ENCODE measurements at regions not wholly inside any gene's neighbourhood (a gene's known extent, or its start where the extent isn't known, plus 50 kb on each side); places are given as distances from the start of the nearest gene placed in this dataset.

GRCh38 chr4:1508161-1509160, 102.2 kb upstream of the NKX1-1 start:
- no peak for DNase-seq

DNA sequence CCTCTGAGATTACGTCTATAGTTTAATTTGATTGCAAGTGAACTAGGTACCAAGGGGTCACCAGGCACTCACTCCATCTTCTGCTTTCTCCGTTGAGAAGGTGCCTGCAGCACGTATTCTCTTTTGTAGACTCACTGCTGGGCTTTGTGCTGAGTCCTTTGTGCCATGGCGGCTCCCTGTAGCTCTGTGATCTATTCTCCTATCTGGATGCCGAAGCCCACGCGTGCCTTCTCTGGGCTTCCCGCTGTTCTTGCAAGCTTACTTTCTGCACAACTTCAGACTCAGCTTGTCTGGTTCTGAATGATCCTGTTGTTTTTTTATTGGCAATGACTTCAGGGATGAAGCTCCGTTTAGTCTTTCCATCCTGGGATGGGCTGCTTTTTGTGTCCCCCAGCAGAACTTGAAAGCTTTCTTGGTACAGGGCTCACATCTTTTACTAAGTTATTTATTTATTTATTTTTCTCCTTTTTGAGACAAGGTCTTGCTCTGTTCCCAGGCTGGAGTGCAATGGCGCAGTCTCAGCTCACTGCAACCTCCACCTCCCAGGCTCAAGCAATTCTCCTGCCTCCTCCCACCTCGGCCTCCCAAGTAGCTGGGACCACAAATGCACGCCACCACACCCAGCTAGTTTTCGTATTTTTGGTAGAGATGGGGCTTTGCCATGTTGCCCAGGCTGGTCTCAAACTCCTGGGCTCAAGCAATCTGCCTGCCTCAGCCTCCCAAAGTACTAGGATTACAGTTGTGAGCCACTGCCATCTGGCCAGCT, 100.9 kb upstream of the NKX1-1 start:
- no peak for DNase-seq

DNA sequence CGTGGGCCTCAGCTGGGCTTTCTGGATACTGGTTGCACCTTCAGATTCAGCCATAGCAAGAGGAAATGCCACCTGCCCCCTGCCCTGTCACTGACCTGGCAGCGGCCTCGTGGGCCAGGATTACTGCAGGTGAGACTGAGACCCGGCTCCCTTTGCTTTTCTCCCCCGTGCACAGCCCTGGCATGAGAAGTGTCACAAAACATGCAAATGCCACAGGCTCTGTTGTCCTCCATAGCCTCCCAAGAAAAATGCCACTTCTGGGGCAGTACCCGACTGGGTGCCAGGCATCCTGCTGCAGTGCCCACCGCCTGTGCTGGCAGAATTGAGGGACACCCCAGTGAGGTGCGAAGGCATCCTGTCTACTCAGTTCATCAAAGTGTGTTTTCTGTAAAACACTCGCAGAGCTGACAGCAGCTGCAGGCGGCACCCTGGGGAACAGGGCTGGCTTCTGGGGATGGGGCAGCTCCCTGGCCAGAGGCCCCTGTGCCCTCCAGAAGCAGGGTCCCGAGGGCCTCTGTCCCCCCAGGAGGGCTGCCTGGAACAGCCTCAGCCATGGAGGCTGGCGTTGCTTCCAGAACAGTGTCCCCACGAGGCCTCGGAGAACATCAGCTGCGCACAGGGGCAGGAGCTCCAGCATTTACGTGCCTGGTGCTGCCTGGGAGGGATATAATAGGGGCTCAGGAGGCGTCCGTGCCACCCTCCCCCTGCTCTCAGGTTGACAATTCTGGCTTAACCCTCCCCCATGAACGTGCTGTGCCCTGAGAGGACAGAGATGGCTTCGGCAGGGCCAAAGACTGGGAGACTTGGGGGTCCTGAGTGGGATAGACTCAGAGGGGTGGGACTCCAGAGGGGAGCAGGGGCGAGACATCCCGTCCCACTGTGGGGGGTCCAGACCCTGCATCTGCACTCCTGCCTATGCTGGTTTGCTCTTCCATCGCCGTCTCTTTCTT, 99.5 kb upstream of the NKX1-1 start:
- DNase-seq: no peak

DNA sequence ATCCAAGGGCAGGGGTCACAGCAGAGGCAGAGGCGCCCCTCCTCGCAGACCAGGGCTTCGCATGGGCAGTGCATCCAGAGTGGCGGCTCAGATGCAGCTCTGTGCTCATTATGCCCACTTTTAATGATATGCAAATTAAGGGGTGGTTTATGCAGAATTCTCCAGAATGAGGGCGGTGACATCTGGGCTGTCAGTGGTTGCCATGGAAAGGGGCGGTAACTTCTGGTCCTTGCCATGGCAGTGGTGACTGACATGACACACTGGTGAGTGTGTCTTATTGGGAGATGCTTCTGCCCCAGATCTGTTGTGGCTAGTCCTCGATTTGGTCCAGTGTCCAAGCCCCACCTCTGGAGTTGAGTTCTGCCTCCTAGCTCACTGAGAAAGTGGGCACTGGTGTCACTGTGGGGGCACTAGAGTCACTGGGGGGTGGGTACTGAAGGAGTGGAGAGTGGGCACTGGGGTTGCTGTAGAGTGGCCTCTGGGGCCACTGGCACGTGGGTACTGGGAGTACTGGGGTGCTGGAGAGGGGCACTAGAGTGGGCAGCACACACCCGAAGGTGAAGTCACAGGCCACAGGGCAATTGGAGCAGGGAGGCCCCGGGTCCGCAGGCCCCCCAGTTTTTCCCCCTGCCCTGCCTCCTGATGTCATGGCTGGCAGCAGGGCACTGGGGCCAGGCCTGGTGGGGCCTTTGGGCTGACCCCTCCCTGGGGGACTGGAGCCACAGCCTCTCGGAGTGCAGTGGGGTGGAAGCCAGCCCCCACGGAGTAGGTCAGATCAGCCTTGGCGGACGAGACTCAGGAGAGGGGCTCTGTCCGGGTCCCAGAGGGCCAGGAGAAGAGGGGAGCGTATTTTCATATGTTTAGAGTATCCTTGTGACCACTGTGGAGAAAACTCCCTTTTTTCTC, 98.6 kb upstream of the NKX1-1 start:
- no peak for DNase-seq

- DNase-seq: no peak
These were observed 97.6 kb upstream of the NKX1-1 start for GRCh38 chr4:1503583-1504471.

- no peak for DNase-seq
These were observed 96.7 kb upstream of the NKX1-1 start for GRCh38 chr4:1502976-1503375.

DNA sequence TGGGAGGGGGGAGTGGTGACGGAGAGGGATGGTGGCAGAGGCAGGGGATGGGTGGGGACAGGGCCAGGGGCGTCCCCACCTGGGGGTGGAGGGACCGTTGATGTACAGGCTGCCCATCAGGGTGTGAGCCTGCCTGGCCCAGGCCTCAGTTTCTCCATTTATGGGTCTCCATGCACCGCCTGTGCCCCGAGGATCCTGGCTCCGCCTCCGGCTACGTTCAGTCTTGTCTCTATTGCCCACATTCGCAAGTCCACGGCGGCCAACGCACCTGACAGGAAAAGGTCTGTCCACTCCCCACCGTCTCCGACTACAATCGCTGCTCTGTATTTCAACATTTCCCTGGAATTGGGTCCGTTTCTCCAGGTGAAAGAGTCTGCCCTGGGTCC, 96.3 kb upstream of the NKX1-1 start:
- no peak for DNase-seq

DNA sequence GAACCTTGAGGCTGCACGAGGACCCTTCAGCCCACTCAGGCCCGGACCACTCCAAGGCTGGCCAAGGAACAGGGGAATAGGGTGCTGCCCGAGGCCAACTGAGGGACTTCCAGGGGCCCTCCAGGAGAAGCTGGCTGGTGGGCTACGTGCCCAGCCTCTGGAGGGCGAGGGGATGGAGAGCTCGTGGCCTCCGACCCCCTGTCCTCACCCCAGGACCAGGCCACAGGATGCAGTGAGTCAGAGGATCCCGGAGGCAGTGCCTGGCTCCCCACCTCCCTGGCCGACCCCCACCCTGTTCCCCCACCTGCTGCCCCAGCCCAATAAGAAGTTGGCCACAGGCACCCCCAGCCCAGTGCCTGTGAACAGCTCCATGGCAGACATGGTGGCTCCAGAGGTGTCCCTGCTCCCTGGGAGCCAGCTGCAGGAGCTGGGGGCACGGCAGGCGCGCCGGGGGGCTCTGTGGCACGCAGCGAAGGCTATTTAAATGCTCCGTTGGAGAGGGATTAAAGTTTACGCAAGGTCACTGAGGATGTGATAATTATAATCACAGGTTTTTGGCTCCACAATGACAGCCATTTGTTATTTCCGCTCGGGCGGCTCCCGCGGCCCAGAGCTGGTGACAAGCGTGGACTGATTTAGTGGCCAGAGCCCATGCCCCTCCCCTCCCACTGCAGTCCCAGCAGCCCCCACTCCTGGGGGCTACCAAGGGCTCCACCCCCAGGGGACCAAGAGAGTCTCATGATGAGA, 95.7 kb upstream of the NKX1-1 start:
- no peak for DNase-seq

GRCh38 chr4:1500966-1501753, 94.9 kb upstream of the NKX1-1 start:
- no peak for DNase-seq

DNA sequence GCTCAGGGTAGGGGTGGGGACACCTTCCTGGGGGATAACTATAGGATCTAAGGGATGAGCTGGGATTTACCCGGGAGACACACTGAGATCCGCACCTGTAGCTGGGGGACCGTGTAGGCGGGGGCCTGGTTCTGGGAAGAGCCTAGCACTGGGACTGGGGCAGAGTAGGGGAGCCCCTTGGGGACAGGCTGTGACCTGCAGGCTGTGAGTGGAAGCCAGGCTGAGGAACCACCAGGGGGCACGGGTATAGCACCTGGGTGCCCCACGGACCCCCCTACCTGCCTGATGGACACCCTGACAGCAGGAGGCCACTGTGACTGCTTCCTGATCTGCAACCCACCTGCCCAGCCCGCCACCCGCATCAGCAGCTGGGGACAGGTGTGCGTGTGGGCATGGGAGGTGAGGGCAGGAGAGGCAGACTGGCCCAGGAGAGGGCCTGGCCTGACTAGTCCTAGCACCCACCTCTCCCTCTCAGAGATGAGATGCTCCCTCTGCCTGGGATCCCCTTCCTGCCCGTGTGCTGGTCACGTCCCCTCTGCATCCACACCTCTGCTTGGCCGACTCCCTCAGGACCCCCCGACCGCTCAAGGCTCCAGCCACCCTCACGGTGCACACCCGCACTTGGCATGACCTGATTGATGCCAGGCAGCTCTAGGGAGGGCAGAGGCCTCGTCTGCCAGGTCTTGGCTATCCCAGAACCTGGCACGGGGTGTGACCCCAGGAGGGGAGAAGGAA, 94.2 kb upstream of the NKX1-1 start:
- no peak for DNase-seq

DNA sequence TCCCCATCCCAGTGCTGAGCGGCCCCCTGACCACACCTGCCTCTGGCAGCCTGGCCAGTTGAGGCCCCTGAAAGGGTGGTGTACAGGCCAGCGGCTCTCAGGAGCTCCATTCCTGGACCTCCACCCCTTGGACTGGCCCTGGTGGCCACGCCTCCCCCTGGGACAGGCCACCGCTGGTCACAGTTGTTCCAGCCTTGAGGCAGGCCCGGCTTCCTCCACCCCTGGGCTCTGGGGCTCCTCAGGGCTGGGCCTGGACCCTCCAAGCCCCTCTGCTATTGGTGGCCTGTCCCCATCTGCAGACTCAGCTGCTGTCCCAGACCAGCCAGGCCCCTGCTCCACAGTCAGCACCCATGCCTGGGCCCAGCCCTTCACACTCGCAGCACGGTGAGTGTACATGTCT, 93.2 kb upstream of the NKX1-1 start:
- DNase-seq: no peak

- no peak for DNase-seq
These were observed 91.1 kb upstream of the NKX1-1 start for GRCh38 chr4:1497189-1497801.

DNA sequence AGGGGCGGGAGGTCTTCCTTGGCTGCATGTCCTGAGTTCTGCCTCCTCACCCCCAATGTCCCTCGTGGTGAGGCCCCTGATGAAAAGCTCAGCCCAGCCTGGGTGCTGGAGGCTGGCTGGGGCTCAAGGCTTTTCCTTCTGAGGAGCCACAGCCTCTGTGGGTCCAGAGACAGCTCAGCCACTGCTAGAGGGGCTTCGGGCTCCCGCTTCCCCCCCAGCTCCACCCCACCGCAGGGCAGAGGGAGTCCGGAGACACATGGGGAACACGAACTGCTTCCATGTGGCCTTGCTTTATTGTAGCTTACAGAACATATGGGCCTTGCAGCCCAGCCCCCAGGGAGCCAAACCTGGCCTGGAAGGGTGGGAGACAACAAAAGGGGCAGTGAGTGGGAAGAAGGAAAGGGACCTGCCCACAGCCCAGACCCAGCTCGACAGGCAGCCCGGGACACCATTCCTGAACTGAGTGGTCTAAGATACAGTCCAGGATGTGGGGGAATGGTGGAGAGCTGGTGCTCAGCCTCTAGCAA, 89.9 kb upstream of the NKX1-1 start:
- no peak for DNase-seq

DNA sequence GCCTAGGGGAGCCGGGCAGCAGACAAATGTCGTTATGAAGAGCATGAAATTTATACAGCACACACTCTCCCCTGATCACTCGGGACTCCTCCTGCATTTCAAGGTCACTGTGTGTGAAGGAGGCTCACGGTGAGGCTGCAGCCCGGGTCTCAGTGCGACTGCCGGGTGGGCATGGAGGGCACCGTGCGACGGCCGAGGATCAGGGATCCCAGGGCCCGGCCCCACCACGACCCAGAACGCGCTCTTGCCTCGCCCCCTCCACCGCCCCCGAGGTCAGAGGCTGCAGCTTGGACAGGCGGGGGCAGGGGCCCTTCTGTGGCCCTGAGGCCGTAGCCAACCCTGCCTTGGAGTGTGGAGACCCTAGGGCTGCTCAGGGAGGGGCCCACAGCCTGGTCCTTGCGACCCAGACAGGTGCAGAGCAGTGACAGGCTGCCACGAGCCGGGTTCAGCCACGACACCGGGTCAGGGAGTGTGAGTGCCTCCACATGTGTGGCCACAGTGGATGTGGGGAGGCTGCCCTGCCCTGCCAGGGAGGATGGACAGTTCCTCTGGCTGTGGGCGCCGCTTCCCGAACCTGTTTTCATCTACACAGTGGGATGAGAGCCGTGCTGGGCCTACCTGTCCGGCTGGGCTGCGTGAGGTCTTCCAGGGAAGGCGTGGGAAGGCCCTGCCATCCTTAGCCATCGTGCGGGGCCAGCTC, 89.3 kb upstream of the NKX1-1 start:
- no peak for DNase-seq

DNA sequence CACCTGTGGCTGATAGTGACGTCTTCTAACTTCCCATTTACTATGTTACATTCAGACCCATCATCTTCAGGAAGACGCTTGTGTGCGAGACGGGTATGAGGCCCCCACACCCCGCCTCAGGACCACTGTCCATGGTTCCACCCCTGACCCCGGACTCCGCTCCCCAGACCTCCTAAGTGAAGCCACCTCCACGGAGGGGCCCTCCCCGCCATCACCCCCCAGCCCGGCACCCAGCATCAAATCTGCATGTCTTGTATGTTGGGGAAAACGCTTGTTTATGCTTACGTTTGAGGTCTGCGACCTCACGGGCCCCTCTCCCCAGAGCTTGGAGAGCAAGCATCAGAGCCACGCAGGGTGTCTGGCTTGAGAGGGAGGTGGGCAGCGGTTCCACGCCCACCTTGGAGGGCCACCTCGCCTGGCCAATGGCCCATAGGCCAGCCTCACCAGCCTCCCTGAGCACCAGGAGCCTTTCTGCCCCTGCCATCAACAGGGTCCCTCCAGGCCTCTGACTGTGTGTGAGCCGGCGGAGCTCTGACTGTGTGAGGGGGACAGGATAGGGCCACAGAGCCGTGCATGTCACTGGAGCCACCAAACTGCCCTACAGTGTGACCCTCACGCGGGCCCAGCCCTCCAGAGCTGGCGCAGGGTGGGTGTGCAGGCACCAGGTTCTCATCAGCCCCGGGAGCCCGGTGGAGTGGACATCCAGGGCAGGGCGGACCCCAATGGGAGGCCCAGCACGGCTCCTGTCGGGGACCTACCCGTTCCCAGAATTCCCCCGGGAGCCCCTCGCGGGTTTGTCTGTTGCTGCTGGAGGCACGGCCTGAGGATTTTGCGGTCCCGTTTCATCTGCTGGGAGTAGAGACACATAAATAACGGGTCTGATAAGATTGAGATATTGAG, 88.4 kb upstream of the NKX1-1 start:
- no peak for DNase-seq

Data from CD4-positive, alpha-beta T cell treated with Interleukin-1 beta for 1 hour (primary cell).